GM12874 (cell line): ENCODE measurements at regions not wholly inside any gene's neighbourhood (a gene's known extent, or its start where the extent isn't known, plus 50 kb on each side); places are given as distances from the start of the nearest gene placed in this dataset.
A peak's percentile ranks its signal among the peaks of the same experiment; 100 is the strongest.

Source experiments
- CTCF ChIP-seq: IDR thresholded peaks from 2 replicates; pipeline ENCODE4 v1.5.1; 2011; ENCODE audit warnings: low read depth, mild to moderate bottlenecking, control low read depth, low read length, moderate library complexity; ENCODE audit not compliant: insufficient read depth

- TF ChIP-seq CTCF, result no peak
Measured at GRCh38 chr2:163348857-163349380, 386.9 kb downstream of the FIGN start.

GRCh38 chr2:163347982-163348856, 387.6 kb downstream of the FIGN start:
- TF ChIP-seq CTCF, result no peak

GRCh38 chr2:163345795-163346573, 389.8 kb downstream of the FIGN start:
- TF ChIP-seq CTCF, result peak; percentile 51

GRCh38 chr2:163343316-163343715, 392.5 kb downstream of the FIGN start:
- no peak for TF ChIP-seq CTCF

GRCh38 chr2:163341426-163341825, 394.4 kb downstream of the FIGN start:
- no peak for TF ChIP-seq CTCF

GRCh38 chr2:163338270-163338669, 397.5 kb downstream of the FIGN start:
- no peak for TF ChIP-seq CTCF

GRCh38 chr2:163324677-163325076, 411.1 kb downstream of the FIGN start:
- no peak for TF ChIP-seq CTCF
